GM18508 (cell line): ENCODE measurements at regions not wholly inside any gene's neighbourhood (a gene's known extent, or its start where the extent isn't known, plus 50 kb on each side); places are given as distances from the start of the nearest gene placed in this dataset.

Experiments used
- ATAC-seq: cut with Tn5 transposase; IDR thresholded peaks from one replicate; pipeline ENCODE4 v1.9.1; 2021; ENCODE audit warnings: moderate number of reproducible peaks; ENCODE audit not compliant: insufficient read depth, unreplicated experiment

DNA sequence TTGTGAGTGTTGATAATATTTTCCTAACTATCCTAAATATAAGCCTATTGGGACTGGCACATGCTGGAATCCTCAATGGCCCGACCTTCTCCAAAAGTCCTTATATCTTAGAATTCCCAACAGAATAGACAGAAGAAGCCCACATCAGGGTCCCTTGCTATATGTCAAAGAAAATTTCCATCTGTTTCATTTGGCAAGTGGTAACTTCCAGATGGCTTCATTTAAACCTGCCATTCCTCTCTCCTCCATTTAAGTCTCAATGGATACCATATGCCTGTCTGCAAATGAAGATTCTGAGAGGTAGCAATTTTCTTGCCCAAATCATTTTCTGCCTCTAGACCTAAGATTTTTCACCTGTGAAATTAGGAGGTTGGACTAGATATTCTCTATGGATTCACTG is 73.1 kb upstream of the KCNA4 start:
- no peak for ATAC-seq

DNA sequence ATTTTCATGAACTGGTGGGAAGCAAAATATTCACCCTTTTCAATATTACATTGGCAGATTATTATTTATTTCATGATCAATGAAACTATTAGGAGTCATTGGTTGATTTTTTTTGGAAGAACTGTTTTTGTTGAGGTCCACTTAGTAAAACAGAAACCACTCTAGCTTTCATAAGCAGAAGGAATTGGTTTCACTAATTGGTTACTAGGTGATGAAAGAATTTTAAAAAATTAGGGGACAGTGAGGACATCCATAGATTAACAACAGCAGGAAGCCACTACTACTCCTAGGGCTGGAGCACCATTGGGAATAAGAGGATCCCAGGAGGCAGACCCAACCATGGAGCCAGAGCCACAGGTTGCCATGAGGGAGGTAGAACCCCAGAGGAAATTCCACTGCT is 74.4 kb upstream of the KCNA4 start:
- ATAC-seq: no peak

DNA sequence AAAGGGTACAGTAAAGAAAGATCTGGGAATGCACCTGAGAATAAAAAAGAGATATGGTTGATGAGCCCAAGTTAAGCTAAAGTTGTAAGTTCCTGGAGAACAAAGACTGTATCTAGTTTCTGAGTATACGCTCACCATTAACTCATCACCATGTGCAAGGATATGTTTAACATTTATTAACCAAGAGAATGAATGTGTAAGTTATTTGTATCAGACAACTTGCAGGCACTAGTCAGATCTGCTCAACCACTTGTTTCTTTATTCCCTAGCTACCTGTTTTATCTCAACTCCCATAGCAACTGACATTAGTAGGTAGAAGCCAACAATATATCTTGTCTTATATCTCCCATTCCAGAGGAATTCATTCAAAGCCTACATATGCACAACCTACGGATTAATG is 74.9 kb upstream of the KCNA4 start:
- ATAC-seq: peak; percentile 77

DNA sequence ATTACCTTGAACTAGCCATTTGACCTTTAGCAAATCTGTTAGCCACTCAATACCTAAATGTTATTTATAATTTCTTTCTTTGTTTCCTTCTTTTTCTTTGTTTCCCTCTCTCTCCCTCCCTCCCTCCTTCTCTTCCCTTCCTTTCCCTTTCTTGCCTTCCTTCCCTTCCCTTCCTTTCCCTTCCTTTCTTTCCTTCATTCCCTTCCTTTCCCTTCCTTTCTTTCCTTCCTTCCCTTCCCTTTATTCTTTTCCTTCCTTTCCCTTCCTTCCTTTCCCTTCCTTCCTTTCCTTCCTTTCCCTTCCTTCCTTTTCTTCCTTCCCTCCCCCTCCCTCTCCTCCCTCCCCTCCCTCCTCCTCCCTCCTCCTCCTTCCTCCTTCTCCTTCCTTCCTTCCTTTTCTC is 75.7 kb upstream of the KCNA4 start:
- no peak for ATAC-seq

DNA sequence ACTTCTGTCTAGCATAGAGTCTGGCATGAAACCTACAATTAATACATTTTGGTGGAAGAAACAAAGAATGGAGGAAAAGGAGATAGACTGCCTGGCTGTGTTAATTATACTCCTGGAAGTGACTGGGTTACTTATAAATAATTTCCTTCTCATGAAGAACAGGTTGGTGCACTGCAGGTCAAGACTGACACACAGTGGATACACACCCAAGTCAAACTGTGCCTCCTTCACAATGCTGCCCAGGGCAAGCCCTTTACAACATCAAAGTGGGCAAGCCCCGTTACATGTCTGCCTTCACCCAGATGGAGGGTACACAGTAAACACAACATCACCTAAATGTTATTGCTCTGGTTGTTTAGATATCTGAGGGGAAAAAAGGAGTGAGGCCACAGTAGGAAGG is 83.7 kb upstream of the KCNA4 start:
- ATAC-seq: no peak

DNA sequence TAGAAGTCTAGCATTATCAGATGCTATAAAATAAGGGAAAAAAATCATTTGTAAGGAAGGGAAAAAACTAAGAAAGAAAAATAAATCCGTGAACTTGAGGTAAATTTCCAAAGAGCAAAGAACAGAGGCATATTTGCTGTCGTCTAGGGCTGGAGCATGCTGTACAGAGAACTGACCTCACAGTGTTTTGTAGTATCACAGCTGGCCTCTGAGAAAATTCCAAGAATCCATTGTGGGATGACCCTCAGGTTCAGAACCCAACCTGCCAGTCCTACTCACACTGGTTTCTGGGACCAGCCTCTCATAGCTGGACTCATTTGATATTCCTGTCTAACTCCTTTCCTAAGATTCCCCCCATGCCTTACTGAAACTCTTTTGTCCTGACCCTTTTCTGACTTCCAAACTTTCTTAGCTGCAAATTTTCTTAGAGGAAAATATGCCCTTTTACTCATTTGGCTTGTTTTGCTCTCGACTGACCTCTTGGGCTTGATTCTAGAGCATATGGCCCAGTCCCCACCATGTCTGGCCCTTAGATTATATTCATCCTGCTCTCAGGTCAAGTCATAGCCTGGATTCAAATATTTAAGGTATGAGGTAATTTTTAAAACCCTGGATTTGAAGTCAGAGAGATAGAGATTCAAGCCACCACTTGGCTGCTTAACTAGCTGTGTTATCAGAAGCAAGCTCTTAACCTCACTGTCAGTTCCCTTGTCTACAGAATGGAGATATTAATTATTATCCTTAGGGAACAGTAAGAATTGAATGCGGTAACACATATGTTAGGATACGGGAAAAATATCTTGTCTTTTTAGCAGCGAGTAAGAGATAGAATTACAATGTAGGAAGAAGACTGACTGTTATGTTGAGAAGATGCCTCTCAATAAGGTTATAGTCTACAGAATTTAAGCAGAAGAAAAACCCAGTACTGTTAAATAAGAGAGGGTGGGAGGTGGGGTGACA is 89.7 kb upstream of the KCNA4 start:
- no peak for ATAC-seq

DNA sequence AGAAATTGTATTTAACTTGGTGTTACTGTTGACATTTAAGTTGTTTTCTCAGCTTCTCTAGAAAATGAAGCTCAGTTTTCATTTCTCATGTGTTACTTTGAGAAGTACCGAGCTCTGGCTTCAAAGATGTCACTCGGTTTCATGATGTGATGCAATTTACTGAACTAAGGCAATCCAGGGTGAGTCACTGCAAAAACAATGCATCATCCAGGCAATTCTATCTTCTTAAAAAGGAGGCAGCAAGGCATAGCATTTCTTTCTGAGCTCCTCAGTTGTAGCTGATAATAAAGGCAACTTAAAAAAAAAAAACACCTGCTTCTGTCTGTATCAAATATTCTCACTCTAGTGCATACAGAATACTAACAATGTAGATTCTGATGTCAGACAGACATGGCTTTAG is 91.1 kb upstream of the KCNA4 start:
- ATAC-seq: no peak

DNA sequence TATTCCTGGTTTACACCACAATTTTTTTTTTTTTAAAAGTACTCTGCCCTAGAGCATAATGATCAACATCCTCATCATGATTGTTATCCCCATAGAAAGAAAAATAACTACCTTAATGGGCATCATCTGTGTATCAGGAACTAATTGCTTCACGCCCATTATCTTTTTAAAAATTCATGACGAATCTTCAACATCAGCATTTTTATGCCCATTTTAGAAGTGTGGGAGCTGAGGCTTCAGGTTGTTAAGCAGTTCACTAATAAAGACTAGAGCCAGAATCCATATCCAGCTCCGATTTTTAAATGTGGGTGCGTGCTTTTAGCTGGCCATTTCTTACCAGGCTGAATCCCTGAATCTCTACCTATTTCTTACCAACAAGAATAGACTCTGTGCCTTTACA is 92.9 kb upstream of the KCNA4 start:
- ATAC-seq: no peak

DNA sequence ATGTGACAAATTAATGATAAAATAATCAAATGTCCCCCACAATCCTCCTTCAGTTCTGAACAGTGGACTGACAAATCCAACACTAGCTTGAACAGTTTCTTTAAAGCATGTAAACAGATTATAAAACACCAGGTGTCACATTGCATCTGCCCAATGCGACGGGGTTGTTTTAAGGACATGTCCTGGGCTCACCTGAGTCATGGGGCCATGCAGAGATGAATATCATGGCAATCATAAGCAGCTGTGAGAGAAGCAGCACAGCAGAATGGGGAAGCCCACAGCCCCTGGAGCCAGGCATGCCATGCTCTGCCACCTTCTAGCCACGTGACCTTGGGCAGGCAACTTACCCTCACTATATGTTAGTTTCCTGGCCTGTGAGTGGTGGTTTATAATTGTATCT is 93.9 kb upstream of the KCNA4 start:
- no peak for ATAC-seq

DNA sequence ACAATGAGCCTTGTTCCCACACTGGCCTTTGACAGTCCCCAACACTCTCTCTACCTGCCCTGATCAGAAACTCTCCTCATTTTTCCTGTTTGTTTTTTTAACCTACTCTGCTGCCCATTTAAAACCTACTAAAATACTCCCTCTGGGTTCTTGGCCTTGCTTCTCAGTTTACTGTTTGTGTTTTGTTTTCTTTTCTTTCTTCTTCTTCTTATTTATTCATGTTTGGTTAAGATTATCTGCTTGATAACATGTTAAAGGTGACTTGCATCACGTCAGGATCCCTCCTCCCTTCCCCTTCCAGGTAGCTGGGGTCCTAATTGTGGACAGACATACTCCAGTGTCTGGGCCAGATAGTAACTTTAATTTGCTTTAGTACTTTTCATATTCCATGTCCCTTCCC is 95.0 kb upstream of the KCNA4 start:
- no peak for ATAC-seq

DNA sequence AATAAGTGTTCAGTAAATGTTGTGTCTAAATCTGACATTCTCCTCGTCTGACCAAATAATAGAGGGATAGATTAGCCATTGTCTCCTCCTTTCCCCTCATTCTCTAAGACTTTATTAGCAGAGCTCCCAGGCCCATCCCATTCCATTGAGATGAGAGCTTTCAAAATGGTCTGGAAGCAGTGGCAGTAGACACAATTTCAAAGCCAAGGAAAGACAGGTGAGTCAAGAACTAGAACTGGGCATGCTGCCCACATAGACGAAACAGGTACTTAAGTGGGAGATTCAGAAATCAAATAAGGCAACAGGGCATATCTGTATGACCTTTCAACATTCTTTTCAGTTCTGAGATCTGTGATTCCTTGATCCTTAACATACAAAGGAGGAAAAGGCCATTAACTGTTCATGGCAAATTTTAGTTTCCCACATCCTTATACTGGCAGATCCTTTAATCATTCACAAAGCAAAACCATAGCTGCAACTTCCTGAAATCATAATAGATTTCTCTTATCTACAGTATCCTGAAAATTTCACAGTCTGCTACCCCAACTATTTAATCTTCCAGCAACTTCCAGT is 96.6 kb upstream of the KCNA4 start:
- no peak for ATAC-seq

DNA sequence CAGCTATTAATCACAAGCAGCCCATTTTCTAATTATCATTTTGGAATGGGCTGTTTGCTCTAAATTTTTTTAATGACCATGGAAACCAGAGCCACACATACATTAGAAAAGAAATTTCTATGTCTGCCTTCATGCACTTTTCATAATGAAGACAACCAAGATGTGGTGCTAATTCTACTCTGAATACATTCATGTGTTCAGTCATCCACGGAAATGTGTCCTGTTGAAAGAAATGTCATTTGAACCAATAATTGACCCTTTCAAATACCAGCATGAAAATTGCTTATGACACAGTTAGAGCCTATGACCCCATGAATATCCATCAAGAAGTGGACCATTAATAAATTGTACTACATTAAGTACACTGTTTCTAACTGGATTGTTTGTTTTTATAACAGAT is 99.7 kb upstream of the KCNA4 start:
- ATAC-seq: no peak

DNA sequence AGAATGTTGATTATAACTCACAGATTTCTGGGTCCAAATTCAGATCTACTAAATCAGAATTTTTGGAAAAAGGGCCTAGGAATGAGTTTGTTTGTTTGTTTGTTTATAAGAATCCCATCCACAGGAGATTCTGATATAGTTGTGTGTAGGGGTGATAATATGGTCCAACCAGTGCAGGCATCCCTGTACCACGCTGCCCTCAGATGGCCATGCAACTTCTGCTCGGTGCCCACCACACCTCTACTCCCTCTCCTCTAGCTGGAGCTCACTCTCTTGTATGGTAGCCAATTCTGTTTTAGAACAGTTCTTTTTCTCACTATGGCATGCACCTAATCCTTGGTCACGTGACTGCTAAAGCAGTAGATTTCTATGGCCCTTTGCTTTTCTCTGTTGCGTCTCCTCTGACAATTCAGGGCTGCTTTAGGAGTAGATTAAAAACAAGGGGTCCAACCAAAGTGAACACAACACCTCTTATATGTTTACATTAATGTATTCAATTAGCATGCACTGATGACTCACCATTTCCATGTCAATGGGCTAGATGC is 103.3 kb upstream of the KCNA4 start:
- ATAC-seq: no peak

DNA sequence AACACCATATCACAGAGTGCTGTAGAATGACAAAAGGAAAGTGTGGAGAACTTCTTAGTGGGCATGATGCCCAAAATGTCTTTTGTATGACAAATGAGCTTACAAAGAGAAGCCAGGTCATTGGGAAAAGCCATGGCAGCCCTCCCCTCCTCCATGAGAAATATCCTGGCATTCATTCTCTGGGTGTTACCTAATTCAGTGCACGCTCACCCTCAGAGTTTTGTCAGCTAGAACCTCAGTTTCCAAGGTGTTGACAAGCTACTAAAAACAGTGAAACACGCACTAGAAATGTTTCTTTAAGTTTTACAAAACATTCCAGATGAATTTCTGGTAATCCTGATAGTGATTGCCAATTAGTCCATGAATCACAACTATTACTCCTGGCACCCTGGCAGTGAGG is 105.4 kb upstream of the FSHB start:
- no peak for ATAC-seq

DNA sequence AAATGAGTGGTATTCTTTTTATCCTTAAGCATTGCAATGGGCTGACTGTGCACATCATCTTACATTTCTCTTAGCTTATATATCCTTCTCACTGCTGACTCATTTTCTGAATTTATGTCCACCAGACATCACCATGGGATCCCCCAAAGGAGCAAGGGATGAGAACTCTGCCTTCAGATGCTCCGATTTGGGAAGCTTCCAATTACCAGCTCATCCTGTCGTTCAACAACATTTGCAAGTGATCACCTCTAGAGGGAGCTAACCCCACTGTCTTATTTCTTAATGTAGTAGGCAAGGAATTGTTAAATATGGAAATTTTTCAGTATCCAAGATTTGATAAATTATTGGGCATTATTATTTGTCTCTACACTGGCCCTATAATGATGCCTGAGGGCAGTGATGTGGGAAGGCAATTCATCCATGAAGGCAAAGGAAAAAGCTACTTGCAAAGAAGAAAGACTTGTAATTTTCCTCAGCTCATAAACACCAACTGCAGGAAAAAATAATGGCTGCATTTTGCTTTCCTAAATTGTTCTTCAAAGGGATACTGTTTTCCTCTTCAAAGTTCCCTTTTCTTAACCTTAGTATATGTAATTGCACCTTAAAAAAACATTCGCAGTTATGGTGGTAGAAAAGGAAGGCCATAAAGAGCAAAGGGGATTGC is 102.4 kb upstream of the FSHB start:
- ATAC-seq: no peak

DNA sequence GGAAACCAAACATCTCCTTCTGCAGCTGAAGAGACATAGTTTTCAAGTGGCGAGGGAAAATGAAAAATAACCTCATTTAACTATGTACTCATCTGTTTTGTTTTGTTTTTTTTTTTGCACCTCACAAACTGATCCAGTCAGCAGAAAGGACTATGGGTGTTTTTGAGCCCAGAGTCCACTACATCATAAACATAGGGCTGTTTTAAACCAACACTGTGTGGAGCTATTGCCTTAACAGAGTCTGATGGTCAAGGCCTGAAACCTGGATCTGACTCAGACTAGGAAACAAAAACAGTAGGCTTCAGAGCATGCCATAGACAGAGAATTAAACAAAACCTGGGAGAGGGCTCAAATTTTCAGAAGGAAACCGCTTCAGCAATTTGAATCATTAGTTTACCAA is 99.3 kb upstream of the FSHB start:
- no peak for ATAC-seq

DNA sequence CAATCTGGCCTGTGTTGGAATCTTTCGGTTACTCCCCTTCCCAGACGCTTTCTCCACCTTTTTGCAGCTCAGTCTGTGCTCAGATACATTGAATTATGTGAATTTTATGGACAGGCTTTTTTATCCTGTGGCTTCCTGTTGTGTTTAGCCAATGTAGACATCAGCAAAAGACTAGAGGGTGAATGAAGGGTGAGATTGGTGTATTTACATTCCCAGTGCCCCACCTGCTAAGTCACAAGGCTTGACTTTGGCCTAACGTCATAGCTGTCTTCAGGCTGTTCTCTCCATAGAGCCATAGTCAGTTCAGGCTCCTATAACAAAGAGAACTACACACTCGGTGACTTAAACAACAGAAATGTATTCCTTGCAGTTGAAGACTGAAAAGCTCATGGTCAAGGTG is 97.5 kb upstream of the FSHB start:
- ATAC-seq: no peak

DNA sequence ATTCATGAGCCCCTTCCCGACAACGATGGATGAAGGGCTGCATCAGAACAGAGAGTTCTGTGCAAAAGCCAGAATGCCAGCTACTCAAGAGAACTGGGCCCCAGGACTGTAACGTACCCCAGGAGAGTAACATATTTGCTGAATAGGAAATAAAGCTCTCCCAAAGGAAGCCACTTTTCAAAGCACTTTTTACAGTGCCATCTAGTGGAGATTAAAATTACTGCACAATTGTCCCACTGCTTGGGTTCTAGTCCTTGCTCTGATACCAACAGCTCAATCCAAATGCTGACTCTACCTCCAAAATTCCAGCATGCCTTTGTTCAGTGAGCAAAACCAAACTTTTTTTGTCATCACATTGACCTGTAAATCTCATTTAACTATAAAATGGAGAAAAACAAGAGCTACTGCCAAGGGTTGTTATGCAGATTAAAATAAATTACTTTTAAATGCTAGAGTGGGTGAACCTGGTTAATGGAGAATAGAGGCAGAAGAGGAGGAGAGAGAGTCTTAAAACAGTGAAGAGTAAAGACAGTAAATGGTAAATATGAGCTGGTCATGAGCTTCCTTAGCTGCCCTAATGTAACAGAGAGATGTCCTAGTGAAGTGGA is 87.6 kb upstream of the FSHB start:
- ATAC-seq: peak; percentile 85

DNA sequence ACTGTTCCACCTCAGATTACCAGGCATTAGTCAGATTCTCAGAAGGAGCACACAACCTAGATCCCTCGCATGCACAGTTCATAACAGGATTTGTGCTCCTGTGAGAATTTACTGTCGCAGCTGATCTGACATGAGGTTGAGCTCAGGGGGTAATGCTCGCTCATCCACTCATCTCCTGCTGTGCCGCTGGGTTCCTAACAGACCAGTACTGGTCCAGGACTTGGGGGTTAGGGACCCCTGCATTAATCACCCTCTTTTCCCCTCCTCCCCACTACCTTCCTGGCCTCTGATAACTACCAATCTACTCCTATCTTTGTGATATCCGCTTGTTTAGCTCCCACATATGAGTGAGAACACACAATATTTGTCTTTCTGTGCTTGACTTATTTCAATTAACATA is 83.5 kb upstream of the FSHB start:
- ATAC-seq: no peak

DNA sequence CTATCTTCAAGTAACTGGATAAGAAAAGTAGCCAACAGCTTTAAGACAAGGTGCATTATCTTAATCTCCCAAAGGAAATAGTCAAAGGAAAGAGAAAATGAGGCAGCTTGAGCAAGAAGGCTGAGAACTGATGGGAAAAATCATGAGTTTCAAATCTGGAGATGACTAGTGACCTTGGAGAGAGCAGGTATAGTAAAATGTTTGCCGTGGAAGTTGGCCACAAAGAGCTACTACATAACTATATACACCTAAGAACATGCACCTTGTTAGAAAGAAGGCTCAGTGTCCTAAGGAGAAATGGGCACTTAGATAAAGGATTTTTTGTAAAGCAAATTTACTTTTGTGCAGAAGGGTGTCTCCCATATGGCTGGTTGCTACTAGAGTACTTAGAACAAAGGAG is 80.8 kb upstream of the FSHB start:
- ATAC-seq: no peak

DNA sequence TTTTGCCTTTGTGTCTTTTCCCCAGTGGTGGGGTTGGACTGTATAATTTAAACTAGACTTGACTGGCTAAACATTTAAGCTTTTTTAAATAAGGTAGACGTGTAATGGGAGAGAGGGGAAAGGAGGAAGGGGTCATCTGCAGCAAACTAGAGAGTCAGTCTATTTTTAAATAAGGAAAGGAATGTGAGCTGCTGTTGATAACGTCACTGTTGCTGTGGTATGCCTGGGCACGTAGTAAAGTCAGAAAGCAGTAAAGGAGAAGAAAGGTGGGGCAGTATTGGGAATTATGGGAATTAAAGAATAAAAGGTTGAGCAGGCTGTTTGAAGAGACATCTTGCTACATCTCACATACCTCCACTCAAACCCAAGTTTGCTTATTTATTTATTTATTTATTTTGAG is 80.4 kb upstream of the FSHB start:
- no peak for ATAC-seq
